Liver (tissue), 3 donors: ENCODE measurements at regions not wholly inside any gene's neighbourhood (a gene's known extent, or its start where the extent isn't known, plus 50 kb on each side); places are given as distances from the start of the nearest gene placed in this dataset.

Experiments
- JUND ChIP-seq, 2 donors: IDR thresholded peaks; 2 replicates each; pipeline ENCODE4 v1.6.1; 2016; ENCODE audit warnings: antibody characterized with exemption in 2 of 2
- NR2F2 ChIP-seq: IDR thresholded peaks from 2 replicates; pipeline ENCODE4 v1.6.1; 2016; ENCODE audit warnings: antibody characterized with exemption
- RAD21 ChIP-seq, 2 donors: IDR thresholded peaks; 2 replicates each; pipeline ENCODE4 v1.6.1; 2016; ENCODE audit warnings: antibody characterized with exemption in 2 of 2, mild to moderate bottlenecking in 2 of 2
- SP1 ChIP-seq: IDR thresholded peaks from 2 replicates; pipeline ENCODE4 v1.6.1; 2018; ENCODE audit warnings: antibody characterized with exemption, mild to moderate bottlenecking
- TAF1 ChIP-seq: conservative IDR thresholded peaks from 2 replicates; pipeline ENCODE4 v1.6.1; 2016; ENCODE audit warnings: antibody characterized with exemption, mild to moderate bottlenecking
- TF ChIP-seq, protein P1 (sequence below): fragments of 150-350 bp; IDR thresholded peaks from 2 replicates; pipeline ENCODE4 v1.5.1; 2017; ENCODE audit warnings: improper control_type of control experiment, low read depth, low read length; ENCODE audit not compliant: missing input control
- donor health status: healthy.
- donor health status: healthy.

DNA sequence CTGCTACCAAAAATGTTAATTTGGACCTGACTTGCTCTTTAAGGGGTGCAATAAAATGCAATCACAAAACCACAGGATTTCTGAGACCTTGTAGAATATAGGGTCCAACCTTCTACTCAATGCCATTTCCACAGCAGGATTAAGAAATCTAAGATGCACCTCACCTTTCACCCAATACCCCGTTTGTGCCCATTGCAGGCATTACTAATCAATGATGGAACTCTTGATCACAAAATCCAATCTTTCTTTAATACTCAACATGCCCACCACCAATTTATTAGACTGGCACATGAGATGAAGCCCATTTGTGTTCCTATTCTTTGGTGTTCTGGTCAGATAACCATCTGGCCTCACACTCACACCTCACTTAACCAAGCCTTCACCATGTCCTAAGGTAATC, 117.2 kb upstream of the IGSF21 start:
- TF ChIP-seq, protein P1, sequence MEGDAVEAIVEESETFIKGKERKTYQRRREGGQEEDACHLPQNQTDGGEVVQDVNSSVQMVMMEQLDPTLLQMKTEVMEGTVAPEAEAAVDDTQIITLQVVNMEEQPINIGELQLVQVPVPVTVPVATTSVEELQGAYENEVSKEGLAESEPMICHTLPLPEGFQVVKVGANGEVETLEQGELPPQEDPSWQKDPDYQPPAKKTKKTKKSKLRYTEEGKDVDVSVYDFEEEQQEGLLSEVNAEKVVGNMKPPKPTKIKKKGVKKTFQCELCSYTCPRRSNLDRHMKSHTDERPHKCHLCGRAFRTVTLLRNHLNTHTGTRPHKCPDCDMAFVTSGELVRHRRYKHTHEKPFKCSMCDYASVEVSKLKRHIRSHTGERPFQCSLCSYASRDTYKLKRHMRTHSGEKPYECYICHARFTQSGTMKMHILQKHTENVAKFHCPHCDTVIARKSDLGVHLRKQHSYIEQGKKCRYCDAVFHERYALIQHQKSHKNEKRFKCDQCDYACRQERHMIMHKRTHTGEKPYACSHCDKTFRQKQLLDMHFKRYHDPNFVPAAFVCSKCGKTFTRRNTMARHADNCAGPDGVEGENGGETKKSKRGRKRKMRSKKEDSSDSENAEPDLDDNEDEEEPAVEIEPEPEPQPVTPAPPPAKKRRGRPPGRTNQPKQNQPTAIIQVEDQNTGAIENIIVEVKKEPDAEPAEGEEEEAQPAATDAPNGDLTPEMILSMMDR, result no peak
- TF ChIP-seq SP1 (no peak), JUND (IDR thresholded peaks at IDR 0.05) (no peak), RAD21 (IDR thresholded peaks at IDR 0.05) (no peak), TAF1 (no peak), NR2F2 (no peak)
